ENCODE measurements at regions not wholly inside any gene's neighbourhood (a gene's known extent, or its start where the extent isn't known, plus 50 kb on each side); places are given as distances from the start of the nearest gene placed in this dataset.

DNA sequence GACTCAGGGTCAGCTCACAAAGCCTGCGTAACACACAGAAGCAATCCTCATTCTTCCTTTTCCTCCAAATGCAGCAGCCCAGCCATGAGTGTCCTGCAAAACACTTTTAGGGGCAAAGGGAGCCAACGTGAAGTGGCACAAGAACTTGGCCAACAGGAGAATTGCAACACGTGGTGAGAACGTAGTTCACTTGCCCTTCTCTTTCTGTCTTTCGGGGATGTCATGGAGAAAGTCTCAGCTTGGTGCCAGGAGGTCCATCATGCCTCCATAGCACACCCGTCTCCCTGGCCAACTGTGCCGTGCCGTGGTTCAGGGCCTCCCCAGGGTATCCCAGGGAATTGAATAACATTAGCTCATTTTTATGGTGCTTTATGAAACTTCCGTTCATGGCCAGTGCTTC lies 98.5 kb upstream of the ANO1 start:
- Histone ChIP-seq H3K9me3 (no peaks in the 10 kb centered on the region), H3K36me3 (ENCODE audit: control insufficient read depth in 2 of 2, extremely low read depth in 1 of 2, insufficient read depth in 1 of 2, low read length in 1 of 2) (no peaks in the 10 kb centered on the region), H3K4me3 (ENCODE audit: control insufficient read depth in 1 of 2, extremely low read depth in 1 of 2, low read length in 1 of 2) (no peak overlapping the region), H3K4me1 (ENCODE audit: control insufficient read depth in 1 of 2, extremely low read depth in 1 of 2, insufficient read depth in 2 of 2, low read length in 2 of 2) (no peaks in the 10 kb centered on the region), H3K27me3 (replicated peaks in 1 of 2; ENCODE audit: control insufficient read depth in 2 of 2, extremely low read depth in 1 of 2, insufficient read depth in 2 of 2, low read length in 1 of 2) (peaks cover 3 to 49% of the 10 kb centered on the region in 2 experiments), H3K27ac (ENCODE audit: low read length) (no peak overlapping the region)
- Mint-ChIP-seq H3K36me3 (no peaks in the 10 kb centered on the region), H3K9me3 (no peaks in the 10 kb centered on the region), H3K4me1 (peaks cover 0 to 4% (median 1%) of the 10 kb centered on the region in 3 donors), H3K27me3 (peaks cover 35 to 41% of the 10 kb centered on the region in 2 donors), H3K27ac (no peak overlapping the region), H3K4me3 (no peak overlapping the region)
- ChIA-PET CTCF (no interaction called here), POLR2A (no interaction called here)
- 70% methylated on average over 5 of the region's 9 CpGs for WGBS (ENCODE audit: insufficient coverage)
- ATAC-seq (replicated peaks in 1 of 4) (no peak), DNase-seq (no peak)

DNA sequence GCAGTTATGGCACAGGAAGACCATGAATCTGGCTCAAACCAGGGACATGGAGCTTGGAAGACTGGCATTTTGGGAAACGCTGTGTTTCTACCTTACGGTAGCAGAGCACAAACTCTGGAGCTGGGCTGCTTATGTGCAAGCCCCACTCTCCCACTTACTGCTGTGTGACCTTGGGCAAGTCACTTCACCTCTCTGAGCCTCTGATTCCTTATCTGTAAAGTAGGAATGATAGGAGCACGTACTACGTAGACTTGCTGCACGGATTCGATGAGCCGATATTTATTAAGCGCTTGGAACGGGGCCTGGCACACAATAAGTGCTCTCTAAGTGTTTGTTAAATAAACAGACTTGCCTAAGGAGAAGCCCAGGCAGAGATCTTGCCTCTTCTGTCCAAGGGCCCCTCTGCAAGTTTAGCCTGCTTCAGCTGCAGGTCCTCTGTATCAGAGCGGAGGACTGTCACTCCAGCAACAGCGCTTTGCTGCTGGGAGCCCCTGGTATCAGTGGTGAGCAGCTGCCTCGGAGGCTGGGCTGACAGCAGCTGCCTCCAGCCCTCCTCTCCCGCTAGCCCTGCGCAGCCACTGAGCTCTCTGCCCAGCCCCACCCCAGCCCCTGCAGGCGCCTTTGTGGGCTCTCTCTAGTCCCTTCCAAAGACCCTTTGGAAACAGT lies 96.9 kb upstream of the ANO1 start:
- Histone ChIP-seq H3K36me3 (ENCODE audit: control insufficient read depth in 2 of 2, extremely low read depth in 1 of 2, insufficient read depth in 1 of 2, low read length in 1 of 2) (no peaks in the 10 kb centered on the region), H3K4me3 (ENCODE audit: control insufficient read depth in 1 of 2, extremely low read depth in 1 of 2, low read length in 1 of 2) (no peak overlapping the region), H3K9me3 (no peaks in the 10 kb centered on the region), H3K4me1 (ENCODE audit: control insufficient read depth in 1 of 2, extremely low read depth in 1 of 2, insufficient read depth in 2 of 2, low read length in 2 of 2) (no peaks in the 10 kb centered on the region), H3K27ac (ENCODE audit: low read length) (no peak overlapping the region), H3K27me3 (replicated peaks in 1 of 2; ENCODE audit: control insufficient read depth in 2 of 2, extremely low read depth in 1 of 2, insufficient read depth in 2 of 2, low read length in 1 of 2) (peaks cover 6 to 55% of the 10 kb centered on the region in 2 experiments)
- ChIA-PET POLR2A (no interaction called here), CTCF (interaction anchor here in 1 of 2 donors (0.6 kb wide), 1 partner anchor 1186 kb away, joined by 3 read pairs; no protein-coding TSS in a partner anchor)
- Mint-ChIP-seq H3K27me3 (peaks cover 37 to 44% of the 10 kb centered on the region in 2 donors), H3K4me3 (no peak overlapping the region), H3K27ac (no peak overlapping the region), H3K9me3 (no peaks in the 10 kb centered on the region), H3K4me1 (peaks cover 0 to 4% (median 1%) of the 10 kb centered on the region in 3 donors), H3K36me3 (no peaks in the 10 kb centered on the region)
- DNase-seq (no peak), ATAC-seq (replicated peaks in 1 of 4) (no peak)
- WGBS (ENCODE audit: insufficient coverage), result 78% methylated on average over 13 of the region's 15 CpGs

DNA sequence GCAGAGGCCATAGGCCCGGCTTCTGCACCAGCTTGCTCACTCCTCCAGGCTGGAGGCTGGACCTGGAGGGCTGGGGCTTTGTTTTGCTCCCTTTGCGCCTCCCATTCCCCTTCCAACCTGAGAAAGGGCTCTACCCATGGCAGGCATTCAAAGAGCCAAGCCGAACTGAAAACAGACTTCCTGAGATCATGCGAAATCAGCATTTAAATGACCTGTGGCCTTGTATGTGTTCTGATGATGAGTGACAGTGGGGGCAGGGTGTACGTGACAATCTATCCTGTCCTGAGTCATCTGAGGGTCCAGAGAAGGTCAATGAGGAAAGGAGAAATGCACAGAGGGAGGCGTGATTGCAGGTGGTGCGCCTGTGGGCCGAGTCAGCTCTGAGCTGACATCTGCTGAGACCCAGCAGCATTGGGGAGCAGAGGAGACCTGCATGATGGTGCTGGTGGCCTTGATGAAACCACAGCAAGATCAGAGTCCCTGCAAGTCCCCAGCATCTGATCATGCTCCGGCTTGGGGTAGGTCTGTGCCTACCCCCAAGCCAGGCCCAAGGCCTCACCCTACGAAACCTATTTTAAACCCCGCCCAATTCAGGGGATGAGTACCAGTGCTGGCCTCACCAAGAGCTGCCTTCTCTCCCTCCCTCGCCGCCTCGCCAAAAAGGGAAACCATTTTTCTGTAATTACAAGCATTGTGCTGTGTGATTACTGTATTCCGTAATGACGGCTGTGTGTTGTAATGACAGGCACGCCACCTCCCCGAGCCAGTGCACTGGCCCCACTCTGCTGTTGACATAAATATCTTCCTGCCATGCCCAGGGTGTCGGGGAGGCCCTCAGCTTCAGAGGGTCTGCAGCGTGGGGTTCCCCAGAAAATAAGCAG lies 95.2 kb upstream of the ANO1 start:
- WGBS (ENCODE audit: insufficient coverage), result 71% methylated on average over 12 of the region's 20 CpGs
- Mint-ChIP-seq H3K27ac (no peak overlapping the region), H3K4me3 (no peak overlapping the region), H3K27me3 (peaks cover 46 to 61% of the 10 kb centered on the region in 2 donors), H3K9me3 (no peaks in the 10 kb centered on the region), H3K4me1 (peaks cover 0 to 4% (median 1%) of the 10 kb centered on the region in 3 donors), H3K36me3 (no peaks in the 10 kb centered on the region)
- H3K4me1 ChIP-seq (ENCODE audit: control insufficient read depth in 1 of 2, extremely low read depth in 1 of 2, insufficient read depth in 2 of 2, low read length in 2 of 2), result no peaks in the 10 kb centered on the region
- ATAC-seq (replicated peaks in 1 of 4), result no peak
- peaks cover 9 to 60% of the 10 kb centered on the region in 2 experiments for H3K27me3 ChIP-seq (replicated peaks in 1 of 2; ENCODE audit: control insufficient read depth in 2 of 2, extremely low read depth in 1 of 2, insufficient read depth in 2 of 2, low read length in 1 of 2)
- POLR2A ChIA-PET, result no interaction called here
- DNase-seq, result no peak
- no peak overlapping the region for H3K27ac ChIP-seq (ENCODE audit: low read length)
- H3K4me3 ChIP-seq (ENCODE audit: control insufficient read depth in 1 of 2, extremely low read depth in 1 of 2, low read length in 1 of 2), result no peak overlapping the region
- H3K36me3 ChIP-seq (ENCODE audit: control insufficient read depth in 2 of 2, extremely low read depth in 1 of 2, insufficient read depth in 1 of 2, low read length in 1 of 2), result no peaks in the 10 kb centered on the region
- H3K9me3 ChIP-seq, result no peaks in the 10 kb centered on the region
- CTCF ChIA-PET, result no interaction called here

DNA sequence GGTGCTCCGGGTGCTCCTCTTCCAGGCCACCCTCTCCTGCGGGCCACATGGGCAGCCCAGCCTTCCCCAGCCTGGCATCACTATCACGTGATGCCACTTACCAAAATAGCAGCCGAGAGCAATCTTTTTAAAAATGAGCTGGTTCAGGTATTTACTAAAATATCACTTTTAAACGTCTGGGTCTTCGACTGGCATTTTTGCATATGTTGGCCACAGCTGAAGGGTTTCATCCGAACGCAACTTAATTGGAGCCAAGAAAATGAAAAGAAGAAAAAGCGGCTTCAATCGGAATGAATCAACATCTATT lies 94.6 kb upstream of the ANO1 start:
- Histone ChIP-seq H3K4me1 (ENCODE audit: control insufficient read depth in 1 of 2, extremely low read depth in 1 of 2, insufficient read depth in 2 of 2, low read length in 2 of 2) (no peaks in the 10 kb centered on the region), H3K27me3 (replicated peaks in 1 of 2; ENCODE audit: control insufficient read depth in 2 of 2, extremely low read depth in 1 of 2, insufficient read depth in 2 of 2, low read length in 1 of 2) (peaks cover 9 to 66% of the 10 kb centered on the region in 2 experiments), H3K36me3 (ENCODE audit: control insufficient read depth in 2 of 2, extremely low read depth in 1 of 2, insufficient read depth in 1 of 2, low read length in 1 of 2) (no peaks in the 10 kb centered on the region), H3K4me3 (ENCODE audit: control insufficient read depth in 1 of 2, extremely low read depth in 1 of 2, low read length in 1 of 2) (no peak overlapping the region), H3K27ac (ENCODE audit: low read length) (no peak overlapping the region), H3K9me3 (no peaks in the 10 kb centered on the region)
- no peak for DNase-seq
- Mint-ChIP-seq H3K4me1 (peaks cover 0 to 4% (median 1%) of the 10 kb centered on the region in 3 donors), H3K27ac (no peak overlapping the region), H3K36me3 (no peaks in the 10 kb centered on the region), H3K27me3 (peaks cover 51 to 63% of the 10 kb centered on the region in 2 donors), H3K4me3 (no peak overlapping the region), H3K9me3 (no peaks in the 10 kb centered on the region)
- no peak for ATAC-seq (replicated peaks in 1 of 4)
- CTCF ChIA-PET, result no interaction called here
- POLR2A ChIA-PET, result no interaction called here
- WGBS (ENCODE audit: insufficient coverage), result 93% methylated on average over 2 of the region's 10 CpGs

DNA sequence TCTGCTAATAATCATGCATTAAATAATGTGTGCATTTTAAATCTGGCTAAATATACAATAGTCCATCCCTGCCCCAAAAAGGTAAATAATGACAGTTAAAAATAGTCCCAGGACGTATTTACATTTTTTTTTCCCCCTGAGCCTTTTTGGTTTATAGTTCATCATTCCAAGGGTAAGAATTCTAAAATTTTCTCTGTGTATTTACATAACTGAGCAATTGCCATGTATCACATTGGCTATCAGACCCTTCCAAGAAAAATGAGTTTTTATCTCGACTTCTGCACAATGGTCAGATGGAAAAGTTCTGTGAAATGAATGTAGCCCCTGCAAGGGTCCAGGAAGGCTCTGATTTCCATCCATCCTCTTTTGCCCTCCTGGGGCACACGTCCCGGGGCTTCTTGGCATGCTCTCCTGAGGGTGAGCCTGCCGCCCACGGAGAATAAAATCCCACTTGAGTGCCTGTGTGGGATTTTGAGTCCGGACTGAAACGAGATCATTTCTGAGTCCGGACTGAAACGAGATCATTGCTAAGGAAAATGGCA lies 94.1 kb upstream of the ANO1 start:
- CTCF ChIA-PET, result no interaction called here
- Histone ChIP-seq H3K27me3 (replicated peaks in 1 of 2; ENCODE audit: control insufficient read depth in 2 of 2, extremely low read depth in 1 of 2, insufficient read depth in 2 of 2, low read length in 1 of 2) (peaks cover 9 to 68% of the 10 kb centered on the region in 2 experiments), H3K4me3 (ENCODE audit: control insufficient read depth in 1 of 2, extremely low read depth in 1 of 2, low read length in 1 of 2) (no peak overlapping the region), H3K36me3 (ENCODE audit: control insufficient read depth in 2 of 2, extremely low read depth in 1 of 2, insufficient read depth in 1 of 2, low read length in 1 of 2) (no peaks in the 10 kb centered on the region), H3K9me3 (no peaks in the 10 kb centered on the region), H3K4me1 (ENCODE audit: control insufficient read depth in 1 of 2, extremely low read depth in 1 of 2, insufficient read depth in 2 of 2, low read length in 2 of 2) (no peaks in the 10 kb centered on the region), H3K27ac (ENCODE audit: low read length) (no peak overlapping the region)
- Mint-ChIP-seq H3K9me3 (no peaks in the 10 kb centered on the region), H3K36me3 (no peaks in the 10 kb centered on the region), H3K27ac (no peak overlapping the region), H3K27me3 (peaks cover 52 to 64% of the 10 kb centered on the region in 2 donors), H3K4me3 (no peak overlapping the region), H3K4me1 (peaks cover 0 to 4% (median 1%) of the 10 kb centered on the region in 3 donors)
- WGBS (ENCODE audit: insufficient coverage), result 15% methylated on average over 4 of the region's 10 CpGs
- POLR2A ChIA-PET, result no interaction called here
- no peak for ATAC-seq (replicated peaks in 1 of 4)
- no peak for DNase-seq

DNA sequence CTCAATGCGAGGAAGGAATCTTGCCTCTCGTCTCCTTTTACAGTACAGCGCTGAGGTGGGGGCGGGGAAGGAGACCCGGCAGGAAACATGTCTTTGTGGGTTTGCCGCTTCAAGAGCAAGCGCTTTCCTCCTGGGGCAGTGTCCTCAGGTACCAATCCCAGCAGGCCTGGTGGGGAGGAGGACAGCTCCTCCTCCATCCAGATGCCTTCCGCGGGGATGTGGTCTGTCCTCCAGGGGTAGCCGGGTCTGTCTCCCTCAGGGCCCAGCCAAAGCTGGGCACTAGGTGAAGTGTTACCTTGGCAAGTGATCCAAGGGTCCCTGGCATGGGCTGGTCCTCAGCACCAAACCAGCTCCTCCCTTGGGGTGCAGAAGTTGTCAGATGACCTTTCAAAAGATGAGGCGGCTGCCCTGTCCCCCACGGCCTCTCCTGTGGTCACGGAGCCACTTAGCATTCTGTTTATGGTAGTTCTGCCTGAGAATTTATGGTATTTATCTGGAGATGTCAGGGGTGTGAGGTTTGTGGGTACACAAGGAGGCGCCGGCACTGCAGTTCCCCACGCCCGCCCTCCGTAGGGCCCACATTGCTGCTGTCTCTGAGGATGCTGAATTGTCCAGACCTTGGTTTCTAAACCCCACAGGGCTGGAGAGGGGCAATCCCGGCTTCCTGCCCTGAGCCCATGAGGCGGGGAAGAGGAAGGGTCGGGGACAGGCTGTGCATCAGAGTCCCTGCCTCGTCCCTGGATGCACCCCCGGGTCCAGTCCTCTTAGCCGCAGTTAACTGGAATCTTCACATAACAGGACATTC lies 93.5 kb upstream of the ANO1 start:
- Mint-ChIP-seq H3K4me1 (peaks cover 0 to 4% (median 1%) of the 10 kb centered on the region in 3 donors), H3K4me3 (no peak overlapping the region), H3K36me3 (no peaks in the 10 kb centered on the region), H3K9me3 (no peaks in the 10 kb centered on the region), H3K27me3 (peaks cover 55 to 64% of the 10 kb centered on the region in 2 donors), H3K27ac (no peak overlapping the region)
- no peaks in the 10 kb centered on the region for H3K4me1 ChIP-seq (ENCODE audit: control insufficient read depth in 1 of 2, extremely low read depth in 1 of 2, insufficient read depth in 2 of 2, low read length in 2 of 2)
- POLR2A ChIA-PET, result no interaction called here
- no peak overlapping the region for H3K27ac ChIP-seq (ENCODE audit: low read length)
- WGBS (ENCODE audit: insufficient coverage), result 2% methylated on average over 11 of the region's 24 CpGs
- CTCF ChIA-PET, result no interaction called here
- peaks cover 11 to 70% of the 10 kb centered on the region in 2 experiments for H3K27me3 ChIP-seq (replicated peaks in 1 of 2; ENCODE audit: control insufficient read depth in 2 of 2, extremely low read depth in 1 of 2, insufficient read depth in 2 of 2, low read length in 1 of 2)
- DNase-seq, result no peak
- no peaks in the 10 kb centered on the region for H3K36me3 ChIP-seq (ENCODE audit: control insufficient read depth in 2 of 2, extremely low read depth in 1 of 2, insufficient read depth in 1 of 2, low read length in 1 of 2)
- no peak overlapping the region for H3K4me3 ChIP-seq (ENCODE audit: control insufficient read depth in 1 of 2, extremely low read depth in 1 of 2, low read length in 1 of 2)
- H3K9me3 ChIP-seq, result no peaks in the 10 kb centered on the region
- no peak for ATAC-seq (replicated peaks in 1 of 4)
